GM21367 (cell line): ENCODE measurements at regions not wholly inside any gene's neighbourhood (a gene's known extent, or its start where the extent isn't known, plus 50 kb on each side); places are given as distances from the start of the nearest gene placed in this dataset.

Source experiments
- ATAC-seq: cut with Tn5 transposase; IDR thresholded peaks from one replicate; pipeline ENCODE4 v1.9.1; 2021; ENCODE audit not compliant: unreplicated experiment

DNA sequence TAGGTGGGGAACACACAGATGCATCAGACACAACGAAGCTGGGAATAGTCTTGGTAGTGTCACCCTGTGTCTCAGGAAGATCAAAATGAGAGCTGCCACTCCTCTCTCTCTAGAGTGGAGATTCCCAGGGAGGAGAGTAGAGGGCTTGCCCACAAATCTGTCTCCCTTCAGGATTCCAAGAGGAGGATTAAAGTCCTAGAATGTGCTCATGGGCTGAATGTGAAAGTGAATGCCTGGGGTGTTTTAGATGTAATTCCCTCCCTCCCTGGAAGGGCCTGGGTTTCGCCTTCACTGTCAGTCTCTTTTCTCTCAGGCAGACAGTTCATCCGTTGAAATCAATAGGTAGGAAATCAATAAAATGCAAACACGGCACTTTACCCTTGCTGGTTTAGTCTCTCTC lies 282.6 kb upstream of the PPARGC1A start:
- ATAC-seq = no peak

DNA sequence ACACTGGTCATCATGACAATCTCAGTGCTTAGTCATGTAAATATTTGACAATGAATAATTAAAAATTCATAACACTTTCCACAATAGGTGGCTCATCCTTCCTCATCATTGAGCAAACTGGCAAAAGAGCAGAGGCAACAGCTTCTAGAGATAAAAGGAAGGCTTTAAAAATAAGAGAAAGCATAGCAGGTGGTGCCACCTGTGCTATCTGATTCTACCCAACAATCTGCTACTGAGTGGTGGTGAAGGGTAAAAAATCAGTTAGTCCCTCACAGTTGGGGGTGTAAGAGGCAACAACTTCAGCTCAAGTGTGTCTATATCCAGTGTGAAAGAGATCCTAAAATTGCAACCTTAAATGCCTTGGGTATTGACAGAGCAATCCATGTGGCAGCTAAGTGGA lies 280.1 kb upstream of the PPARGC1A start:
- ATAC-seq = no peak

DNA sequence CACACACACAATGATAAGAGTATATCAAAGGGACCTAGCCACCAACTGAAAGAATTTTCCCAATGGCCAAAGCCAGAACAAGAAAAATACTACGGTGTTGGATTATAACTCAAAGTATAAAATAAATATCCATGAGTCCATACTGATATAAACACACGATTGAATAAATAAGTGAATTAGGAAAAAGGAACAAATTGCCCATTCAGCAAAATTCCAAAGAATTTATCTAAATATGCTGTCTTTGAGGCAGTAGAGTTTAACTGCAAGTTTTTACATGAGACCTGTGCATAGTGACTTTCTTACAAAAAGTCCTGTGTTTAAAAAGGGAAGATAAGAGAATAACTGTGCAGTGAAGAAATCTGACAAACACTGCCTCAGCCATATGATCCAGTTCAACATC lies 278.8 kb upstream of the PPARGC1A start:
- ATAC-seq = no peak

DNA sequence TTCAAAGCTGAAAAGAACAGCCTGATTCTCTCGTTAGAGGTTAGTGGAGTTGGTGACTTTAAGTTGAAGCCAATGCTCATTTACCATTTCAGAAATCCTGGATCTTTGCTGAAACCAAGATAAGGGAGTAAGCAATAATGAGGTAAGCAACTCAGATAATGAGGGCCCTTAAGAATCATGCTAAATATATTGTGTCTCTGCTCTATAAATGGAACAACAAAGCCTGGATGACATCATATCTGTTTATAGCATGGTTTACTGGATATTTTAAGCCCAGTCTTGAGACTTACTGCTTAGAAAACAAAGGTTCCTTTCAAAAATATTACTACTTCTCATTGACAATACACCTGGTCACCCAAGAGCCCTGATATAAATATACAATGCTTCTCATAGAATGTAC lies 276.7 kb upstream of the PPARGC1A start:
- ATAC-seq = no peak

DNA sequence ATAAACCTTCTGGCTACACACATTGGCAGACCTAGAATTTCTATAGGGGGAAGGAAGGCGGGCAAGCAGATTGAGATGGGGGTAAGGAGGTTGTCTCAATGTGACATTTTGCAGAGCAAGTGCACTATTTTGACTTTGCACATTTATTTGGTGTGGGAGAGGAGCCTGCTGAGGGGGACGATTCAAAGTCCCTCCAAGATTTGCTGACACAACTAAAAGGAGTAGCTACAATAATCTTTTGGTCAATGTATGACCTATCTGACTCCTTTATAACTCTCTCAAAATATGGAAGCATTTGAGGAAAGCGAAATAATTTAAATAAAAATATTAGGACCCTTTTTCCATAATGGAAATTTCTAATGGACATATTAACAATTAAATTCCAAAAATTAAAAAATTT lies 274.9 kb upstream of the PPARGC1A start:
- no peak for ATAC-seq

DNA sequence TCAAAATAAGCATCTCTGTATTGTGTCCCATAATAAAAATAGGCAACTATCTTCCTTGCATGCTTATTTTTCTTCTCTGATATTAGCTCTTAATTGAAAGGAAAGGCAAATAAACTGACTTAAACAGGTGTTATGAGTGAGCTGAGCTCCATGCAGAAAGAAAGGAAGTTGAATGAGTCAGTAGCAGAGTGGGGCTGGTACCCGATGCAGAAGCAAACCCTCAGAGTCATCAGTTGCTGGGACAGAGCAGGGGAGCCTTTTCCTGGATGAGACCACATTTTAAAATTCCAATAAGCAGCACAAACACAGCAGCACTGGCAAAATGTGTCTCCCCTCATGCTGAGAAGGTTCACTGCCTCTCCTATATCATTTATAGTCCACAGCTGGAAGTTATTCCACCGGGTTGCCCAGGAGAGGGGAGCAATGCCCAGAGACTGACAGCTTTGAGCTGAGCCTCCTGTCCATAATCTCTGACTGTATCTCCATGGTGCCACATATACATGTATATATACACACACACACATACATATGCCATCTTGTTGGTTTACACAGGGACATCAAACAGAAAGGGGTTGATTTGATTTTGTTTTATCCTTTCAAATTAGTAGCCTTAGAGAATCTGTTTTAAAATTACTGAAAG lies 274.3 kb upstream of the PPARGC1A start:
- no peak for ATAC-seq

DNA sequence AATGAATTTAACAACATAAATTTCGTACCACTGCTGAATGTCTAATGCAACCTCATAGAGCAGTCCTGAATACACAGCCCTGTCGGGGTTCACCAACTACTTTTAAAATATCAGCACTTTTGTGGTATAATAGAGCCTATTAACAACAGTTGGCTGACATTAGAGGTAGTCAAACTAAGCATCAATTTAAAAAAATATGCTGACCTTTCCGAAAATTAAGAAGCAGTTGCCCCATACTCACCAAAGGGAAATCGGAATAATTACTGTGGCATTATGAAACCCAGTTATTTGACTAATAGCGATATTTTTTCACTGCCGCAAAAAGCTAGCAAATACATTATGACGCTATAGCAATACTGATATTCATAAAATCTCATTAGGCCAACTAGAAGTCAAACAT lies 273.5 kb upstream of the PPARGC1A start:
- no peak for ATAC-seq

DNA sequence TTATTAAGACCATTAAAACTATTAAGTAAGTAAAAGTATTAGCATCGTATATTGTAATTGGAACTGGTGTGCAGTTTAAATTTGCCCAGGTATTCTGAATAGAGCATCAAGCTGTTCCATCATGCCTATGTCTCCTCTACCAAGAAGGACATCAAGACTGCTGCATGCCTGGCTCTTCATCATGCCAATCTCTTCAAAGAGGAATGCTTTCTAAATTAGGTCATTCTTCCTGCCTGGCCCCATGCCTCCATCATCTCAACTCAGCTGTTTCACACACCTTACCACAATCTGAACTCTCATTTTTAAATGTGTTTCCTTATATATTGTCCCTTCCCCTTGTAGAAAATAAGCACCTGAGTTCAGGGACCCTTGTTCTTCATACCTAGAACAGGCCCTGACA lies 270.5 kb upstream of the PPARGC1A start:
- no peak for ATAC-seq

DNA sequence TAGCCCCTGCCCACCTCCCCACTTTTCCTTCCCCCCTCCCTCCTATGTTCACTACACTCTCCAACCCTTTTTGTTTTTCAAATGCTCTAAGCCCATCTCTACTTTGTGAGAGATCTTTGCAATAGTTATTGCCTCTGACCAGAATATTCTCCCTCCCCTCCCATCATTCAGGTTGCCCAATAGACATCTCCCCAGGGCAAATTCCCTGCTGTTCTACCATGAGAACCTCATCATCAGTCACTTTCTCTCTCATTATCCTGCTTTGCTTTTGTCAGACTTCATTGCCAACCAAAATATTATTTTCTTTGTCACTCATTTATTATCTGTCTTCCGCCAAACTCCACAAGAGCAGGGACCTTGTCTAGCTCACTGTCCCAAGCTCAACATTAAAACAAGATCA lies 268.2 kb upstream of the PPARGC1A start:
- no peak for ATAC-seq

DNA sequence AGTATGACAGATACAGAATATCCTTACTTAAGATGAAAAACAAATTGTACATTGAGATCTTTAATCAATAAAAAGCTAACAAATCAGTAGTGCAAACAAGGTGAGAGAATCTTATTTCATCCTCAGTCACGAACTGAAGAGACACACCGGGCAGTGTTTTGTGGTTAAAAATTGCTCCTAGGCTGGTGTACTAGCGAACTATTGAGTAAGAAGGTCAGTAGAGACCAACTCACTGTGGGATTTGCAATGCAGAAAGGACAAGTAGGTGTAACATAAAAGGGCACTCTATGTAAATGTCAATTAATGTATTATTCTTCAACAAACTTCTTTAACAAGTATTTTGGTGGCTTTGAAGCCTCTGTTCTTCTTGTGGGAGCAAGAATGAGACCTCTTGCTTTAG lies 260.2 kb upstream of the PPARGC1A start:
- no peak for ATAC-seq

DNA sequence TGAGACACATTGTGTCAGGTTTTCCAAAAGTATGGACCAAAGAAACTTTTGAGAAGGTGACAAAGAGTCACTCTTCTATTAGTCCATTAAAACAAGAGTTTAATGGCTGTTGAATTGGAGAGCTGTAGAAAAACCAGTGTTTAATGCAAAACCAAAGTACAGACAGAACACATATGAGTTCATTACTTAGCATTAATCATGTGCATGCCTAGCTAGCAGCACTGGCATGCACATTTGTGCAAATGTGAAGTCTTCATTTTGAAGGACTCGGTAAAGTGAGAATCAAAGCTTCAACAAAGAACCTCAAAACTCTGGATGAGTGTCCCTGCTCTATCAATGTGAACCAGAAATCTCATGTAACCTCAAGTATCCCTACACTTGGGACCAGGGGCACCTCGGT lies 256.3 kb upstream of the PPARGC1A start:
- ATAC-seq = no peak

DNA sequence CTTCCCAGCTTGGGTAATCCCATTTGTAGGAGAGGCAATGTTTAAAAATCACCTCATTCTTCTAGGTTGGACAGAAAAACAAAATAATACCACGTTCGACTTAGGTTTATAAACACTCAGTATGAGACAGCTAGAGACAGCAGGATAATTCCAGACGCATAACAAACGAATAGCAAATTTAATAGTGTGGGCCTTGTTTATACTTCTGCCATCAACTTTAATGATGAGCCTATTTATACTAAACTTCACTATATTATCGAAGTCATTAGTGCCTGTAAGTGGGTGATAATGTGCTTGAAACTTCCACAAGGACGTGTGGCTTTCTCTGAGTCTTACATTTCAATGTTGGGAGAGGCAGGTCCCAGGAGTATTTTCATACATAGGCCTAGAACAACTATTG lies 255.7 kb upstream of the PPARGC1A start:
- ATAC-seq = no peak

DNA sequence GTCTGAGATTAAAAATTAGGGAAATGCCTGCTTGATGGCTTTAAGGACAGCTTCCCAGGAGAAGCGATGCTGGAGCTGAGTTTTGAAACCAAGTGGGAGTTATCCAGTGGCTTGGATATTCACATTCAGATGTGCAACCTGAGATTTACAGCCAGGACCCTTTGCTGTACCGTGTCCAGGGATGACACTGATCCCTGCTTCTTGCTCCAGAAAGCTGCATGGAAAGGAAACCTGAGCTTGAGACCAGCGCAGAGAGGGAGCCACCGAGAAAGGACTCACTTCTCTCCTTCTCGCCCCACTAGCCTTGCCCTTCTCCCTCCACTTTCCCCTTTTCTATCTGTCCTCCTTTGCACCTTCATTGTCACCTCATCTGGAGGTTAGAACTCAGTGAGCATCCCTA lies 254.5 kb upstream of the PPARGC1A start:
- ATAC-seq = no peak

DNA sequence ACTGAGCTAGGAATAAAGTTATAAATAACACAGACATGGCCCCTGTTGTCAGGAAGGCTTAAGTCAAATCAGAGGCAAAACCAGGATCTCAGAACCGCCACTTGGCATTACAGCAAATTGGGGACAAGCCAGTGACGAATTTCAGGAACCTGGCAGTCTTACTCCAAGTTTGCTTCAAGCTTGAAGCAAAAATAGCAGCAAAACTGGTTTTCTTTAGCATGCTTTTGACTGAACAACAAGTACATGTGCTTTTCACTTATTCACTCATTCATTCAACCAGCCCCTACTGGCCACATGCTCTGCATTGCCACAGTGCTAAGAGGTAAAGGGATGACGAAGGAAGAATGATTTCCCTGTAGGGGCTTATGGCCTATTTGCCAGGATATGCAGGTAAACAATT lies 253.9 kb upstream of the PPARGC1A start:
- ATAC-seq = no peak

DNA sequence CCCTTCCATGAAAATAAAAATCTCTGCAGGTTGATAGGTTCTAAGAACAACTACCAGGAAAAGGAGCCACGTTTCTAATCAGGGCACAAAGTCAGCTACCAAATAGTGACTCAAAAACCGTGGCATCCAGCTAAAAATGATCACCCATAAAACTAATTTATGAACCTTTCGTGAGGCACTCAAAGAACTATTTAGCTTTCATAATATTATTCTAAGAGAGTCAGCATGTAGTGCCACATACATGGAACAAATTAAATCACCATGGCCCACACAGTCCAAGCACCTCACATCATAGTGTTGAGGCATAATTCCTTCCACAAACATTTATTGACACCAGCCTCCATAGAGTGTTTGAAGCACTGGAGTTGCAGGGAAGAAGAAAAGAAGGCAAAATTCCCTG lies 252.0 kb upstream of the PPARGC1A start:
- ATAC-seq = no peak

DNA sequence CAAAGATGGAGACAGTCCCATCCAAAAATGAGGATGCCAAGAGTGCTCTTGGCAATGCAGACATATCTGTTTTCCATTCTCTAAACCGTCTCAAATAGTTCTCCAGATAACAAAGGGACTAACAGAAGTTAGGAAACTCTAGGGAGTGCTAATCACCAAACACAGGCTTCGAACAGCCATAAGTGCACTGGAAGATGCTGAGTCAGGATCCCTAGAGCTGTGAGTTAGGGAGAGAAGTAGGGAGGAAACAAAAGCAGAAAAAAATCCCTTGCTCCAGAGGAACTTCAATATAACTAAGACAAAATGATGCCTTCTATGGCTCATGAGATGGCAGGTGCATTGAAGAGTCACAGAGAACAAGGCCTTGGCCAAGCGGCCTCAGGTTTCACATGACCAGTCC lies 251.0 kb upstream of the PPARGC1A start:
- no peak for ATAC-seq

DNA sequence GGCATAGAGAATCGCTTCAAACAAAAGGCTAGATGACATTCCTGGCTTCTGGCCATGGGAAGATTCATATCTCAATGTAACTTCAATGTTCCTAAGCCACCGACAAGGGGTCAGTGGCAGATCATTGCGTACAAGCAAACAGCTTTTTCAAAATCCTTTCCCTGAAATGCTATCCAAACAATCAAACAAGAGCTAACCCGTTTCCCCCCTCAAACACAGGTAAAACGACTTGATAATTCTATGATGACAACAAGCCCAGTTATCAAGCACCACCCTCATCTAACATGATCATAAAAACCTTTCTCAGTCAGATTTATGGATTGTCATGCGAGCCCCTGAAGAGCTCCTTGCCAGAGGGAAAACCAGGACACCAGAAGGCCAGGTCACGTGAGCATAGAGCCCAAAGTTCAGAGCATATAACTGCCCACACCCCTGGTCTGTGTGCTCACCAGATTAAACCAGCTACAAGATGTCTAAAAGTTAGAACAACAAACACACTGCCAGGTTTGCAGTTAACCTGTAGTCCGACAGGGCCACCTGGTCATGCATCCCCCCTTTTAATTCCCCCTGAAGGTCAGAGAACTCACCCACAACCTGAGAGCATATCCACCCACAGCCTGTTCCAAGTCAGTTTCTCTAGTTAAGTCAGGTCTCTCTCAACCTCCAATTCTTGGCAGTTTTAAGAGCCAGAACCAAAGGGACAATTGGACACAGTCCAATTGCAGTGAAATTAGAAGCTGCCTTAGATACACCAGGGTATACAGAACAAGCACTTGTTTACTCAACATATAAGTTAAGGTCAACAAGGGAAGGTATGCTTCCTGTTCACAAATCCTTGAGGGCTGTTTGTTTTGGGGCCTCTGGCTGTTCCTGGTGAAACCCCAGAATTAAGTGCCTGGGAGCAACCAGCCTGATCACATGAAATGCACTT lies 248.1 kb upstream of the PPARGC1A start:
- no peak for ATAC-seq

DNA sequence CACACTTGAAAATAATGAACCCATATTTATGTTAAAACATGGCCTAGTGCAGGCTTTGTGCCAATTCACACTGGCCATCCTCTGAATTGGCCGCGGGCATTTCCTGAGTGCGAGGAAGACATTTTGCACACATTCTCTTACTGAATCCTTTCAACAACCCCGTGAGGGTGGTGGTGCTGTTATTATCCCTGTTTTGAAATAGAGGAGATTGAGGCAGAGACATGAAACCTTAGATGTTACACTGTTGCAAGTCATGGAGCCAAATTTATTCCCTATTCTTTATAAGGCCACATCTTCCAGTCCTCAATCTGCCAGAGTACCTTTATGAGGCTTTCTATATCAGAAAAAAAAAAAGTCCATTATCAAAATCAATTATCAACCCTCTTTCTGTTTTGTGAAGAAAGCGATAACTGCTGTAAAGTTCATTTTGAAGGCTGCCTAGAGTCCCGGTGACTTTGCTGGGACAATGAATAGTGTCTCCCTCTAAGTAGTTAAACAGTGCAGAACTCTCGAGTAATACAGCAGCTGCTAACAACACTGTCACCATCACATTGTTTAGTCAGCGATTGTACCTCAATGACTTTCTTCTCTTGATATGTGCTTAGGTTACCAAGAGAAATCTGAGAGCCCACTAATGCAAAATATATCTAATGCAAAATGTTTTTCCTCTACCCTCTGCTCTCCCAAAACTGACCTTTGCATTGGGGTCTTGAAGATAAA lies 242.3 kb upstream of the PPARGC1A start:
- ATAC-seq = no peak

DNA sequence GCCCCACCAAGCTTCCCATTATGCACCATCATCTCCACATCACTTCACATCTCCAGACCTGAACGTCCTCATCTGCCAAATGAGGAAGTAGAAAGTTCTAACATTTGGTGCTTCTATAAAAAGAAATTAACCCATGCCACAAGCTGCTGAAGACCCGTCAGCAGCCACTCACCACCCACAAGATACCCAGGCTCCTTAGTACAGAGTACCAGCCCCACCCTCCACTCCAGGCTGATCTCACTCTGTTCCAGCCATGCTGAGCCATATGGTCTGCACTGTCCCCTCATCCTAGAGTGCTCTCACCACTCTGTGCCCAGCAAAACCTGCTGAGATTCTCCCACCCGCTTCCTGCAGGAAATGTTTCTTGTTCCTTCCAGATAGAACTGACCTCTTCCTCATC lies 240.8 kb upstream of the PPARGC1A start:
- ATAC-seq = no peak

DNA sequence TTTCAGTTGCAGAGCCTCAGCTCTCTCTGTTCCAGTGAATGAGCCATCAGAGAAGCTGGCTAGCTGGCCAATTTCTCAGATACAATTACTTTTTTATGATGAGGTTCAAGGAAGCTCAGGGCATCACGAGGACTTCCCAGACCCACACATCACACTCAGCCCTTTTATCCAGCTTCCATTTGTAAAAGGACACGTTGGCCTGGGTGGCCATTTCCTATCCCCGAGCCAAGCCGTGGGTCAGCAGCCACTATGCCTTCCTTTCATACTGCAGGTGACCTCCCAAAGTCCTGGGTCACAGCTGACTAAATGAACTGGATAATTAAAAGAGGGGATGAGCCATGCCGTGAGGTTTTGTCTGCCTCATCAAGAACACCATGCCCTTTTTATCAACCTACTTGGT lies 236.9 kb upstream of the PPARGC1A start:
- no peak for ATAC-seq

DNA sequence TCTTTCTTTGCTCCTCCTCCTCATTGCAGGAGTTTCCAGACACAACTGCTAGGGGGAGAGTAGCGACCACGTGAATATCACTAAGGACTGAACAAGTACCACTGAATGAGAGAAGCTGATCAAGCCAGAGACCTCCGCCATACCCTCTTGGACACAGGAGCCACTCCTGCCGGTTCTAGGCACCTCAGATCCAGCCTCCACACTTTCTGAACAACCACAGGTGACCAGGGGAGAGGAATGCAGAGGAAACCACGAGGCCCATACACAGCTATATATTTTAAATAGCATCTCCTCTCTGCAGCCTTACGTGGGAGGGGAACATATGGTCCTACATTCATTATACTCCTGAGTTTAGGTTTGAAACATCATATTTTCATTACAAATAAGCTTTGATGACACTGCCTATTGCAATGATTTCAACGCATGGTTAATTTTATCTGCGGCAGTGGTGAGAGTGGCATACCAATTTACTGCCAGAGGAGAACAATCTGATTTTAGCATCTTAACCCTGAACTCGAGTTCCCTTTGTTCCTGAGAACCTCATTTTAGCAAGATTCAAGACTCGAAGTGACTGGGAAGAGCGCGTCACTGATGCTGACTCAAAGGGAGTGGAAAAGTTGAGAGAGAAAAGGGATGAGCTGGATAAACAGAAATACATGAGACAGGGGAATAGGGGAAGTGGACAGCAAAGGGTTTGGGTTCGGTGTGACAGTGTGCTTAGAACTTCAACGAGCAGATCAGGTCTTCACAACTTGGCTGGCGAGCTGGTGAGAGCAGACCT lies 231.7 kb upstream of the PPARGC1A start:
- no peak for ATAC-seq
